Bone marrow (tissue), 2 donors: ENCODE measurements at regions not wholly inside any gene's neighbourhood (a gene's known extent, or its start where the extent isn't known, plus 50 kb on each side); places are given as distances from the start of the nearest gene placed in this dataset.

ENCODE experiments used
- DNase-seq, 2 donors: peaks; one replicate each; lab custom pipeline; 2025; lab: John Stamatoyannopoulos, UW

DNA sequence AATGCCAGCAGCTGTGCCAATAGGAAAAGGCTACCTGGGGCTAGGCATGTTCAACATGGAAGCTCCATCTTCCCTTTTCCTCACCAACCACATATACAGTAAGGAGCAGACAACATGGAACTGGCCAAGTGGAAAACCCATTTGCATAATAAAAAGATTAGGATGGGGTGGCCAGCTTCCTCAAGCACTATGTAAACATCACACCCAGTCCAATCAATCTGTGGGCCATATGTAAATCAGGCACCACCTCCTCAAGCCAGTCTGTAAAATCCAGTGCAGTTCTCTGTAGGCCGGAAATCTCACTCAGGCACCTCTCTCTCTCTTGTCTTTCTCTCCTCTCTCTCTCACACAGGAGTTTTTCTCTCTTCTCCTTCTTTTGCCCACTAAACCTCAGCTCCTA is 360.2 kb upstream of the GRIA1 start:
- no peak for DNase-seq

DNA sequence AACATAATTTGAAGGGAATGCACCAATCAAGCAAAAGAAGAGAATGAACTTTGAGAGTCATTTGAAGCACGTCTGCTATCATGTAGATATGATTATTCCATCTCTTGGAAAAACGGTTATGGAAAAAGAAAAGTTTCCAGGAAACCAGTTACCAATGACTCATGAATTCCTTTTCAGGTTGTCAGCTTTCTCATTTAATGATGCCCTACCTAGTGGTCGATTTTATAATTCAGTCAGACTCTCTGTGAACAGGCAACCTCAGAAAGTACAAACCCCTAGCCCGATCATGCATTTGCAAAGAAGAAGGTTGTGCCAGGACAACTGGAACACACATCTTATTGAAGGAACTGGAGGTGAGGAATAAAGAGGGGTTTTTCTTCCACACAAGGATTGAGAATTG is 355.1 kb upstream of the GRIA1 start:
- no peak for DNase-seq

DNA sequence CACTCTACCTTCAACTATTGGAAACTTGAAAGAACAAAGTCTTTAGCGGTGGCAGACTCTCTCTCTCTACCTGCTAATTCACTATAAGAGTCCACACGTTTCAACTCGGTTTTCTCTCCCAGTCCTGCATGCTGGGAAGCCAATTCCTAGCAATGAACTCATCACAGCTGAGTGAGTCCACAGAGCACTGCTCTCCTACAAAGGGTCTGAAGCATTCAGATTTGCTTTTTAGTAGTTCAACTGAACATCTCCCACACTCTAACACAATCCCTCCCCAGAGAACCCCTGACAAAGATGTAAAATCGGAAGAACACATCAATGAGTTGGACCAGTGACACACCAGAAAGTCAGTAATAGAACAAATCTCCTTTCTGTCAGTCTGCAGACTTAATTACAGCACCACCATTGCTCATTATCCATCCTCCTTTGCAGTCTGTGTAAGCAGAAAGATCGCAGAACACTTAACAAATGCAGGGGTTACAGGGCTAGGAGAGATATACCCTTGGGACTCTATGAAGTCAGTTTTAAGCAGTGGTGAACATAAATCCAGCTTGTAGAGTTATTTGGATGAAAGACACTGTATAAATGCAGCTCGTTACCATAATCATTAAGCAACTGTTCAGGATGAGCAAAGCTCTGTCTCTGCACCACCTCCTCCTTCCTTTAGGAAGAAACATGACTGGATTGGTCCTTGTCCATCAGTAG is 353.4 kb upstream of the GRIA1 start:
- DNase-seq = no peak

DNA sequence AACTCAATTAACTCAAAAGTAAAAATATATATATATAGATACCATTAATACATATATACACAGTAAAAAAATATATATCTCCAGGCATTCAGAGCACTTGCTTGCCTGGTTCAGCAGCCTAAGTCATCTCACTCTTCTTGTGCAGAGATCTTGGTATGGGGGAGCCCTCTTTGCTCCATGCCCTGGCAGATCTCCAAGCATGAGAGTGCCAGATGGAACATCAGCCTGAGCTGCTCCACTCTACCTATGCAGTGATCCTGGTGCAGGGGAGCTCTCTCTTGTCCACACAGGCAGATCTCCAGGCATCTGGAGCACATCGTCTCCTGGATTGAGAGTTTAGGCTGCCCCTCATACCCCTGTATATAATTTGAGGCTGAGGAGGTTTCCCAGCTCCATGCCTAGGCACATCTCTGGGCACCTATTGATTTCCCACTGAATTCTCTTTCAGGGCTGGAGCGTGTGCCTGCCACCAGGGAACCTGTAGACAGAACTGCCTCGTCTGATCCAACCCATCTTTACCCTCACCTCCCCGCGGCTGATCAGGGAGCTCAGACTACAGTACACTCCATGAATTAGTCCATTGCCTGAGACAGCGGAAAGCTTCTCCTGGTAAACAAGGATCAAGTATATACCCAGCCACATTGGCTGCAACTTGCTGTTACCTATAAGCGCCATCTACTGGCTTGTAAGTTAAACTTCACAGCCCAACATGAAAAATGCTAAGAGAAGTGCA is 342.4 kb upstream of the GRIA1 start:
- DNase-seq = no peak

DNA sequence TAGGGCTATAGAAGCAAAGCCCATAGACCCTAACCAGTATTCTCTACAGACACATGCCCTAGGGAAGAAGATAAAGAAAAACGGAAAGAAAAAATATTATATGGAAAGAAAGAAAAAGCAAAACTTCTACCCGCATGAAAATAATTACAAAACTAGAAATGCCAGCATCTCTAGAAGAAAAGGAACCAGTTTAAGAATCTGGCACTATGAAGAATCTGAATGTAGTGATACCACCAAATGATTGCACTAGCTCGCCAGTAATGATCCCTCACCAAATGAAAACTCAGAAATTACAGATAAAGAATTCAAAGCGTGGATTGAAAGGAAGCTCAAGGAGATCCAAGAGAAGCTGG is 341.9 kb upstream of the GRIA1 start:
- DNase-seq = no peak

DNA sequence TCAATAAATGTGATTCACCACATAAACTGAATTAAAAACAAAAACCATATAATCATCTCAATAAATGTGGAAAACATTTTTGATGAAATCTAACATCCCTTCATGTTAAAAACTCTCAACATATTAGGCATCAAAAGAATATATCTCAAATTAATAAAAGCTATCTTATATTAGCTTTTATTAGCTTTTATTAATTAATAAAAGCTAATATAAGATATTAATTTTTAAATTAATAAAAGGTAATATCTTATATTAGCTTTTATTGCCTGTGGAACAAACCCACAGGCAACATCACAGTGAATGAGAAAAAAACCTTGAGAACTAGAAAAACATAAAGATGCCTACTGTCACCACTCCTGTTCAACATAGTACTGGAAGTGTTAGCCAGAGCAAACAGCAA is 338.9 kb upstream of the GRIA1 start:
- no peak for DNase-seq

DNA sequence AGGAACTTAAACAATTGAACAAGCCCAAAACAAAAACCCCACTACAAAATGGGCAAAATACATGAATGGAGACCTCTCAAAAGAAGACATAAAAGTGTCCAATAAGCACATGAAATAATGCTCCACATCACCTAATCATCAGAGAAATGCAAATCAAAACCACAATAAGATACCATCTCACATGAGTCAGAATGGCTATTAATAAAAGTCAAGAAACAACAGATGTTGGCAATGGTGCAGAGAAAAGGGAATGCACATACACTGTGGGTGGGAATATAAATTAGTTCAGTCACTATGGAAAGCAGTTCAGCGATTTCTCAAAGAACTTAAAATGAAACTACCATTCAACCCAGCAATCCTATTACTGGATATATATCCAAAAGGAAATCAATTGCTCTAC is 337.4 kb upstream of the GRIA1 start:
- no peak for DNase-seq

DNA sequence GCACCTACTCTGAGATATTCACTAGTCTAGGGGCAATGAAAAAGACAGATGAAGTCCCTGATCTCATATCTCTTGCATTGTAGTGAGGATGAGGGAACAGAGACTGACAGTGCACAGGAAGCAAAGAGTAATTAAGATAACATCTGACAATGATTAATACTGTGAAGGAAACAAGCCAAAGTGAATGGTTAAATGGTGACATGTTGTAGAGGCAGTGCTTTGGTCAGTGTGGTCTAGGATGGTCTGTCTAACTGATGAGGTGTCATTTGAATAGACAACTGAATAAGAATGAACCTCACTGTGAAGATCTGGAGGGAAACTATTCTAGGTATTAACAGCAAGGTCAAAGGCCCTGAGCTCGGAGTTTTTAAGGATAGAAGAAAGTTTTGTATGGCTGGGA is 333.3 kb upstream of the GRIA1 start:
- DNase-seq = no peak

DNA sequence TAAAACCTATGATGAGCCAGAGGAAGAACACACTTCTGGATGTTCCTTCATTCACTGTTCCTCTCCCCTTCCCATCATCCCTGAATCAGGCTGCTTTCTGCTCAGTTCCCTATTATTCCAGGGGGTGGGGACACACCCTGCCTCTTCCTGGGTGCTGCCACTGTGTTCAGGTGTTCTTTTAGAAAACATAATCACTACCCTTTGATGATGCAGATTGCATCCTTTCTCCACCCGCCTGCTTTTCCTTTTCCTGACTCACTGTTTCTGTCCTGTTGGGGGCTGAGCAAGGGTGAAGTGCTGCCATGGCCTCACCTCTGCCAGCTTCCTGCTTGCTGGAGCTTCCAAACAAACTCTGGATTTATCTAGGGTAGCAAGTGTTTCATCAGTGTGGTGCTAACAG is 331.9 kb upstream of the GRIA1 start:
- DNase-seq = no peak

DNA sequence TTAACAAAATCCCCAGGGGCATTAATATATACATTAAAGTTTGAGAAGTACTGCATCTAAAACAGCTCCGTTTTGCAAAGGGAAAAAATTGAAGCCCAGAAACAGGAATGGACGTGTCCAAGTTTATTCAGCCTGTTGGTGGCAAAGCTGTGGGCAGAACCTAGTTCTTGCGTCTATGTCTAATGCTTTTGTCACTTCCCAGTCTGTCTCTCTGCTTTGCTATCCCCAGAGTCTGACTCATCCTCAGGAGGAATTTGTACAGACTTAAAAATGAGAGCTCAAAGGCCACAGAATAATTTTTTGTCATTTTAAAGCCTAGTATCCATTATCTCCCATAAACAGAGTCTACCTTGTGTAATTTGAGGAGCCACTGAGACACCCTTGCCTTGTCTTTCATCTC is 330.9 kb upstream of the GRIA1 start:
- DNase-seq = no peak

DNA sequence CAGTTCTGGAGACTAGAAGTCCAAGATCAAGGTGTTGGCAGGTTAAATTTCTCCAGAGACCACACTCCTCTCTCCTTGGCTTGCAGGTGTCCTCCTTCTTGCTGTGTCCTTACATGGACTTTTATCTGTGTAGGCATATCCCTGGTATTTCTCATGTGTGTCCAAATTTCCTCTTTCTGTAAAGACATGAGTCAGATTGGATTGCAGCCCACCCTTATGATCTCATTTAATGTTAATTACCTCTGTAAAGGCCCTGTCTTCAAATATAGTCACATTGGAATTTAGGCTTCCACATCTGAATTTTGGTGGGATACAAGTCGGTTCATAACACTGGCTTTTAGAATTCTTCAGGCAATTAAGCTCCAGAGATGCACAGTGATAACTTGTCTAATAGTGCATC is 322.2 kb upstream of the GRIA1 start:
- DNase-seq = no peak

DNA sequence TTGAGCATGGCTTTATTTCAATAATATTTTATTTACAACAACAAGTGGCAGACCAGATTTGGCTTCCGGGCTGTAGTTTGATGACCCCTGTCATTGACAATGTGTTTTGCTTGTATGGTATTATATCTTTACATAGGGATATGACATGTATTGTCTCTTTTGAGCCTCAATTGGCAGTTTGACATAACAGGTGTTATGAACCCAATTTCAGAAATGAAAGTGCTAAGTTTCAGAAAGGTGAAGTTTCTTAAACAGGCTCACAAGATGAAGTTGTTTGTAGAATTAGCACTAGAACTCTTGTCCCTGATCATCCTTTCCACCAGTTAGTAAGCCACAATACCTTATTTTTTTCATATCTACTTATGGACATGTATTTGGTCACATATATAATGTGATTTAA is 303.0 kb upstream of the GRIA1 start:
- no peak for DNase-seq

DNA sequence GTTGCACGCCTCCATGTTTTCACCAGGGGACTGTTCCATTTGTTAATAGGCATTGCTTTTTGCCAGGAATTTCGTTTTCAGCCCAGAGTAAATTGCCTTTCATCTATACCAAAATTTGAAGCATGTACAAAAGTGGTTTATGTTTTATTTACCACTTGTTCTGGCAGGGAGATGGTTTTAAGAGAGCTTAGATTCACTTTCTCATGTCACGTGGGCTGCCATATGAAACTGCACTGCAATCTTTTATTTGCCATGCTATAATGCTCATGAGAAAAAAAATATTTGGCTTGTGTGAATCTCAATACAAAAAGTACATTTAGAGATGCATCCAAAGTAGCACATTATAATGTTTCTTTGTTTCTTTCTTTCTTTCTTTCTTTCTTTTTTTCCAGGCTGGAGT is 284.1 kb upstream of the GRIA1 start:
- DNase-seq = no peak

DNA sequence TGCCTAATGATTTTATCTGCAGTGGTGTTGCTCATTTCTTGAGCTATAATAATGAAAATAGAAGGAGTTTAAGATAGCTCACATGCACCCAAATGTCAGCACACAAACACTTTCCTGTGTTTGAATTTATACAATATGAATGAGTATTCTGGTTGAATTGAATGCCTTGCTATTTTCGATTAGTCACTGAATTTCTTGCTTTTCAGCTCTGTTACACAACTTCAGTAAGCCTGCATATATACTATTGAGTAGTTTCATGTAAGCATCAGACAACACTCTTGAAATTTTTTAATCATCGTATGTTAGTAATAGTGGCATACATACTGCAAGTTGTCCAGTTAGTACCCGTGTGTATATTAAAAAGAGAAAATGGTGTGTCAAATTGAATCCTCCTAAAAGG is 281.5 kb upstream of the GRIA1 start:
- DNase-seq = no peak

DNA sequence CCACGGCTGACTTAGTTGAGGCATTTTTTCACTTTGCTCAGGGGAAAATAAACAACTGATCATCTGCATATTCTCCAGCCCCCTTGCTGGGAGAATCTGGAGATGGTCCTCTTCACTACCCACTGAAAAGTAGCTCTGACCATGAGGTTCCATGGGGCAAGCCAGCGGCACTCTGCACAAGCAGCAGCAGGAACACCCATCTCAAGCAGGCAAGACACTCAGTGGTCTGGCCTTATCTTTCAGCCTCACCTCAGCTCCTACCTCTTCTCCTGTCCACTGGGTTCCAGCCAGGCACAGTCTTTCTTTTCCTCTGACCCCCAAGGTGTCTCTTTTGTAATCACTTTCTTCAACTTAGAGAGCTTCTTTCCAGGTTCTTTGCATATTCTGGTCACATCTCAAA is 280.8 kb upstream of the GRIA1 start:
- no peak for DNase-seq

DNA sequence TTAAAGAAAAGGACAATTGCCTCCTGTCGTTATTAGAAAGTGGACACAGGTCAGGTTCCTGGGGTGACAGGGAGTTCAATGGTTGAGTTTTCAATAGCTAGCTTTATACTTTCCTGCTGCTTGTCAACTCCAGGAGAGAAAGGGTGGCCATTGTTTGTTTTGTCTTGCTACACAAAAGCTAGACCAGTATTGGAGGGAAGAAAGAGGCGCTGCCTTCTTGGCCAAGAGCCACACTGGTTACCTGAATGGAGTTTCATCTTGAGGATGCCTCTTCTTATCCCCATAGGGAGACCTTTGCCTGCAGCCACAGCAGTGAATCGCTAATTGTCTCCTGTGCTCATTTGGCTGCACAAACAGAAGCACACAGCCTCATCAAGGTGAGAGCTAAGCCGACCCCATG is 279.4 kb upstream of the GRIA1 start:
- no peak for DNase-seq

DNA sequence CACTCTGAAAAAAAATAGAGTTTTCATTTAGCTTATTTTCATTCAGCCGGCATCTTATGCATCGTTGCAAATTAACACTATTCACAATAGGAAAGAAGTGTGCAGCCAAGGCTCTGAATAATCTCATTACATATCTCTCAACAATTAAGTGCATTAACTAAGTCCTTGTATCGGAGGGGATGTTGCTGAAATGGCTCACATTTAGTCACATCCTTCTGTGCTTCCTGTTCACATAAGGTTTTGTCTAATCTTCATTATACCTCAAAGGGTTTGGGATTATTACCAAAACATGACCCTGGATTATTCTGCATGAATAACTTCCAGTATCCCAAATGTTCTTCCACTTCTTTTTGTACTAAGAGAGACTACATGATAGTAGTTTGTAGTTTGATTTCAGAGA is 278.0 kb upstream of the GRIA1 start:
- DNase-seq = no peak

DNA sequence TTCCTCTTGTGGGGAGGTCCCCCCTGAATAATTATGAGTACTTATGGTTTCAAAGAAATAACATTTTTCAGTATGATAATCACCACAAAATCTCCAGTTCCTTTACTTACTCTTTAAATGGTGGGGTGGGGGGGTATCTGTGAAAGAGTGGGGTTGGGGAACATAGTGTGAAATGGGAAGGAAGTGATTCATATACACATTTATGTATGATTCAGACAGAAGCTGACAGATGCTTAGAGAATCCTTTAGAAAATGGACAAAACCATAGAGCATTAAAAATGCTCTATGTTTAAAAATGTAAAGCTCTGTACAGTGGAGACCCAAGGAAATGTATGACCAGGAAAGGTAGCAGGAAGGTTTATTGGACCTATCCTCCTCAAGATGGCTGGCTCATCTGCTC is 267.5 kb upstream of the GRIA1 start:
- no peak for DNase-seq

DNA sequence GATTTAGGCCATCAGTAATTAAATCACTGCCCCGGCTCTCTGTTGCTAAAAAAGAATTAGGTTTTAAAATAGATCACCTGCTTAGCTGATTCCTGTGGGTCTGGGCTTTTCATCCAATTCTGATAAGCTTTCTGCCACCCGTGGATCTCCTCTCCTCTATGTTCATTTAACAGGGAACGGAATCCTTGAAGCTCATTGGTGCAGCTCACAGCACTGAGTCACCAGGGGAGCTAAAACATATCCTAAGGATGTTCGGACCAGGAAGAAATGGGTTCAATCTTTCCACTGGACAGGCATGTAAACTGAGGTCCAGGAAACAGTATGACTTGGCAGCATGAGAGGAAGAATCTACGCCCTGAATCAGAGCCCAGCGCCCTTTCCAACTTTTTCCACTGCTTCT is 267.1 kb upstream of the GRIA1 start:
- no peak for DNase-seq

DNA sequence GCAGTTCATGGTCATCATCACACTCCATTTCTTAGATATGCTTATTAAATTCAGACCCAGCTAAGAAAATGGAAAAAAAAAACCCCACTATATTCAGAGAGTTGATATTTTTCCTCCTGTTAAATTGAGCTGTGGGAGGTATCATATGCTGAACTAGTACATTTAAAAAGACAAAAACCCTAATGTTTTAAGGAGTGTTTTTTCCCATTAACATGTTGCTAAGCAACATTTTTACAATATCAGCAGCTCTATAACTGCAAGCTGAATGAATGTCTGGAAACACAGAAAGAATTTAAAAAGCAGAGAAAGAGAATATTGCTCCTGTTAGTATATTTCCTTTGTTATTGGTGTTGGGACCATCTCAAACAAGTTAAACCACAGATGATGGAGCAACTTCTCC is 265.8 kb upstream of the GRIA1 start:
- no peak for DNase-seq

DNA sequence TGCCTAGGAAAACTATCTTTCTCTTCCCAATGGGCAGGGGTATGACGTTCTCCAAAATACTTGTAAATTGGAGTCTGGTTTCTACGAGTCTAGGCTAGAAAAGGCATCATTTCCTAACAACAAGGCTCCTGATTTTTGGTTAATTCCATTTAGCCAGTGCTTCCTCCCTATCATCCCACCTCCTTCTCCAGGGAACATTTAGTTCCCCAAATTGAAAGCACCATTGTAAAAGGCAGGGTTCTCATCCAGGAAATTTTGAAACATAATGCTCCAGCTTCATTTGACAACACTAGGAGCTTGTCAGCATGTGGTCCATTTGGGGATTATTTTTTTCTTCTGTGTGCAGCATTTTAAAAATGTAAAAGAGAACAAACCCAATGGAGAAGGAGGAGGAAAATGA is 256.5 kb upstream of the GRIA1 start:
- DNase-seq = no peak

DNA sequence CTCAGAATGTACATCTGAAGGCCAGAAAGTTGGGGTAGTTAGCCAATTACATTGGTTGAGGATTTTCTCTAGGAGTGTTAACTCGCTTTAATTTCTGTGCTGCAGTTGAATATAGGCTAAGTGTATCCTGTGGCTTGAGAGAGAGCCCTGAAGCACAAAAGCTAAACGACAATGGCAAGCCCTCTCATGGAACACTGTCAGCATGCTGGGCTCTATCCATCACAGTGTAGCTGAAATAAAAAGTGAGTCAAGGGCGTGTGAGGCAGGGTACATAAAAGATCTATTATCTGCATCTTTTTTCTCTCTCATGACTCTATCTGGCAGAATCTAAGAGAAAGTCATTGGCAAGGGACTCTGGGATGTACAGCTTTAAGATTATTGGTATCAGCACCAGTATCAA is 254.2 kb upstream of the GRIA1 start:
- no peak for DNase-seq

DNA sequence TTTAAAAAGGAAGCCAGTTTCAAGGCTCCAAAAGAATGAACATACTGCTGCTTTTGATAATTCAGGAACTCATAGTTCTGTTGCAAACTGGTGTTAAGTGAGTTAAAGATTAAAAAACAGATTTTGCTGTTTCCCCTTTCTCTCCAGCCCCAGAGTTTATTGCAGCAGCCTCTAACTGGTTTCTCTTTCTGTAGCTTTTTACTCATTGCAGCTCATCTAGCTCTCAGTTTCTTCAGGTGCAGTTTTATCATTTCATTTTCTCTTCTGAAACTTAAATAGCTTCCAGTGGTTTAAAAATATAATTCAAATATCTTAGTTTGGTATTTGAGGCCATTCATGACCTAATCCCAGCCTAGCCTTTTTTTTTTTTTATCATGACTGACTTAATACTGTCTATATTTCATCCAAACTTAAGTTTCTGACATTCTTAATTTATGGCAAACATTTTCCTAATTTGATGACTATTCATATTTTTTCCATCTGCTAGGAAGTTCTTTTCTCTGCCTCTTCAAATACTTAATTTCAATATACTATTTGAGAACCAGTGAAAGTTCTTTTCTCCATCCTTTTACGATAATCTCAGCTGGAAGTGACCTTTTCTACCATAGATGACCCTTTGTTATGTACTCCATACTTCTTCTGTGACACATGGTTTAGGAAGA is 252.7 kb upstream of the GRIA1 start:
- DNase-seq = no peak

DNA sequence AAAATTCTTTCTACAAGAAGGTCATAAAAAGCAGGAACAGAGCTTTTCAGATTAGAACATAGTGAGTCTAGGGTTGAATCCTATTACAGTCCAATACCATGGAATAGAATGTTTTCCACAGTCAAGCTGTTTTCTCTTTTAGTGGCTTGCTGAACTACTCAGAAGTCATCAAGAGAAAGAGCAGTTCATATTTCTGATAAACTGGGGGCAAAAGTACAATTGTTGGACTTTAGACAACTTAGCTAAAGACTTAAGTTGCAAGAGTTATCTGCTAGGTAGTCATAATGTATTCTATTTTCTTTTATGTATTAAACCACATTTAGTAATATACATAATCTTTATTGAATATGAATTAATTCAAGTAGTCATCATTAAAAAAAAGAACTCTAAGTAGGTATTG is 233.1 kb upstream of the GRIA1 start:
- DNase-seq = no peak
